GM19025 (cell line): ENCODE measurements at regions not wholly inside any gene's neighbourhood (a gene's known extent, or its start where the extent isn't known, plus 50 kb on each side); places are given as distances from the start of the nearest gene placed in this dataset.

ENCODE experiments used
- ATAC-seq: cut with Tn5 transposase; IDR thresholded peaks from one replicate; pipeline ENCODE4 v1.9.1; 2021; ENCODE audit warnings: mild to moderate bottlenecking, low read depth, moderate library complexity; ENCODE audit not compliant: unreplicated experiment

GRCh38 chr4:62591756-62592155 lies 1391.6 kb downstream of the ADGRL3 start:
- no peak for ATAC-seq

GRCh38 chr4:62588671-62589070 lies 1388.5 kb downstream of the ADGRL3 start:
- ATAC-seq, result no peak

- no peak for ATAC-seq
These were observed 1371.4 kb downstream of the ADGRL3 start for GRCh38 chr4:62571494-62571893.

GRCh38 chr4:62560858-62561257 lies 1360.7 kb downstream of the ADGRL3 start:
- no peak for ATAC-seq

GRCh38 chr4:62550121-62550520 lies 1350.0 kb downstream of the ADGRL3 start:
- no peak for ATAC-seq

GRCh38 chr4:62549601-62550000 lies 1349.5 kb downstream of the ADGRL3 start:
- no peak for ATAC-seq

GRCh38 chr4:62548765-62549164 lies 1348.6 kb downstream of the ADGRL3 start:
- no peak for ATAC-seq

GRCh38 chr4:62548108-62548524 lies 1348.0 kb downstream of the ADGRL3 start:
- ATAC-seq, result no peak

GRCh38 chr4:62544428-62544827 lies 1344.3 kb downstream of the ADGRL3 start:
- no peak for ATAC-seq

- ATAC-seq, result no peak
These were observed 1342.9 kb downstream of the ADGRL3 start for GRCh38 chr4:62543002-62543401.

- ATAC-seq, result no peak
These were observed 1333.4 kb downstream of the ADGRL3 start for GRCh38 chr4:62533573-62533972.

GRCh38 chr4:62531731-62532130 lies 1331.6 kb downstream of the ADGRL3 start:
- no peak for ATAC-seq

- ATAC-seq, result no peak
These were observed 1331.1 kb downstream of the ADGRL3 start for GRCh38 chr4:62531264-62531663.

GRCh38 chr4:62528874-62529273 lies 1328.7 kb downstream of the ADGRL3 start:
- ATAC-seq, result no peak

- ATAC-seq, result no peak
These were observed 1326.5 kb downstream of the ADGRL3 start for GRCh38 chr4:62526671-62527070.

- no peak for ATAC-seq
These were observed 1323.1 kb downstream of the ADGRL3 start for GRCh38 chr4:62523256-62523655.

- ATAC-seq, result no peak
These were observed 1322.1 kb downstream of the ADGRL3 start for GRCh38 chr4:62522273-62522672.

- no peak for ATAC-seq
These were observed 1317.6 kb downstream of the ADGRL3 start for GRCh38 chr4:62517716-62518115.

- no peak for ATAC-seq
These were observed 1313.2 kb downstream of the ADGRL3 start for GRCh38 chr4:62513306-62513705.

GRCh38 chr4:62512271-62512670 lies 1312.1 kb downstream of the ADGRL3 start:
- no peak for ATAC-seq

- ATAC-seq, result no peak
These were observed 1310.1 kb downstream of the ADGRL3 start for GRCh38 chr4:62510228-62510627.

GRCh38 chr4:62500296-62500695 lies 1300.2 kb downstream of the ADGRL3 start:
- no peak for ATAC-seq

GRCh38 chr4:62495032-62495431 lies 1294.9 kb downstream of the ADGRL3 start:
- ATAC-seq, result no peak
